Globus pallidus (tissue), 1 donor: ENCODE measurements at regions not wholly inside any gene's neighbourhood (a gene's known extent, or its start where the extent isn't known, plus 50 kb on each side); places are given as distances from the start of the nearest gene placed in this dataset.
"Not testable (repeated sequence)": the region's sequence is repeated elsewhere in the genome, so short reads cannot be mapped to it uniquely, and the experiment has no call there.

Experiments used
- DNase-seq: peaks from one replicate; pipeline ENCODE4 v3.0.0-alpha.2; 2015; ENCODE audit warnings: low spot score

GRCh38 chr5:63124266-63124665, 545.6 kb downstream of the LRRC70 start:
- DNase-seq = no peak

DNA sequence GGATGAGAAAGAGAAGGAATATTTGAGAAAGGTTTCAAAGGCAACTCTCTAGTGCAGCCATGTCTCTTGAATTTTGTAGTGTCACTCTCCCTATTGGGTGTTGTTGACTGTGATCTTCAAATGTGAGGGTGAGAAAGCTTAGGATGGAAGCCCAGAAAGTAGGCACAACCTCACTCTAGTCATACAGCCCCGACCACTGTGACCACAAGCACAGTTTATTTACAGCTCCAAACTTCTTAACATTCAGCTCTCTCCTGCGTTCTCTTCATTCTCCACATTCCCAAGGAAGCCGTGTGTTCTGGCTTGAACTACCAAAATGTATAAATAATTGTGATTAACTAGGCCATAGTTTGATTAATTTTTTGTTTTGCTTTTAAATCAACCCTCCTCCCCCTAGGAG, 542.9 kb downstream of the LRRC70 start:
- no peak for DNase-seq

DNA sequence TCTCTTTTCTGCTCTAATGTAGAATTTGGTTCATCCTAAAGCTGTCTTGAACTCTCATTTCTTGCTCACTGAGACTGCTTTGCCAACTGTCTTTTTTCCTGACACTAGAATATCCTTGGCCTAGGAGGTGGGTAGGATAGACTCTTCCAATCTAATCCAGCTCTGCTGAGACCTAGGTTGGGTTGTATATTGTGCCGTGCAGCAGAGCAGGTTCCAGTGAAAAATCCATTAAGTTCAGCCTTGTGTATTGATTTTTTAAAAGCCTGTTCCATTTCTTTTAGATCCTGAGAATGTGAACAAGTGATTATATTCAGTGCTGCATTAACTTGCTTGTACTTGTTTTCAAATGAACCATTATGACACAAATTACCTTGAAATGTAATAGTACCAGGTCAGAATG, 539.6 kb downstream of the LRRC70 start:
- no peak for DNase-seq

- no peak for DNase-seq
These were observed 533.3 kb downstream of the LRRC70 start for GRCh38 chr5:63111891-63112290.

GRCh38 chr5:63101870-63102269, 523.3 kb downstream of the LRRC70 start:
- DNase-seq = no peak

GRCh38 chr5:63097286-63097685, 518.7 kb downstream of the LRRC70 start:
- DNase-seq = no peak

DNA sequence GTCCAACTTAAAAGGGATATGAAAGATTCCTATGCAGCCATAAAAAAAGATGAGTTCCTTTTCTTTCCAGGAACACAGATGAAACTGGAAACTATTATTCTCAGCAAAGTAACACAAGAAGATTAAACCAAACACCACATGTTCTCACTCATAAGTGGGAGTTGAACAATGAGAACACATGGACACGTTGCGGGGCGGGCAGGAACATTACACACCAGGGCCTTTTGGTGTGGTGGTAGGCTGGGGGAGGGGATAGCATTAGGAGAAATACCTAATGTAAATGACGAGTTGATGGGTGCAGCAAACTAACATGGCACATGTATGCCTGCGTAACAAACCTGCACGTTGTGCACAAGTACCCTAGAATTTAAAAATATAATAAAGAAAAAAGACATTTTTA, 516.1 kb downstream of the LRRC70 start:
- DNase-seq = no peak

DNA sequence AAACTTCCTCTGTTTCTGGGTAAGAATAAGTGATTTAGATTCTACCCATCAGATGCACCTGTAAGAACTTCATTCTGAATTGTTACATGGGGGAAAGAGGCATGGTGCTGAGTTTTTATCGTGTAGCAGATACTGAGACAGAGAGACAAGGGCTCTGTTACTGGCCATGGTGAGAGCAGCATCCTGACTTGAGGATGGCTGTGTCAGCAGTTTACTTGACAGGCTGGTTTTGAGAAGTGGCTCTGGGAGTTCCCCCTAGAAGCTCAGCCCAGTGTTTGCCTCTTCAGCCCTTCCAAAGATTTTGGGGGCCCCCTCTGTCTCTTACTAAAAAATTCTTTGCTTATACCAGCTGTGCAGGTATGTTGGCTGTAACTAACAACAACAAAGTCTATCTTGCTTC, 510.5 kb downstream of the LRRC70 start:
- DNase-seq = peak; percentile 18

DNA sequence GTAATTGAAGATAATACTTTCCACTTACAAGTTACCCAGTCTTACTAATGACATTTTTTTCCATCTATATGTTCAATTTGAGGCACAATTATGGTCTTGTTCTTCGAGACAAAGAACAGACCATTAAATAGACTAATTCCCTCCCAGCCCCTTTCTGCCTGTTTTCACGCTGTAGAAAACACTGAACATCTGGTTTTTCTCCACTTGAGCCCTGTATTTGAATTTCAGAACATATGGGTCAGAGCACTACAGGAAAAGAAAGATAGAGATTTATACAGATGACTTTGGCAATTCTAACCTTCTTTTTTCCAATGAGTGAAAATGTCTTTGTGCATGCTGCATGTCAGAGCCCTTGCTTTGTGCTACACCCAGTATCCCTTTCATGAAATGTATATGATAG, 506.9 kb downstream of the LRRC70 start:
- DNase-seq = no peak

DNA sequence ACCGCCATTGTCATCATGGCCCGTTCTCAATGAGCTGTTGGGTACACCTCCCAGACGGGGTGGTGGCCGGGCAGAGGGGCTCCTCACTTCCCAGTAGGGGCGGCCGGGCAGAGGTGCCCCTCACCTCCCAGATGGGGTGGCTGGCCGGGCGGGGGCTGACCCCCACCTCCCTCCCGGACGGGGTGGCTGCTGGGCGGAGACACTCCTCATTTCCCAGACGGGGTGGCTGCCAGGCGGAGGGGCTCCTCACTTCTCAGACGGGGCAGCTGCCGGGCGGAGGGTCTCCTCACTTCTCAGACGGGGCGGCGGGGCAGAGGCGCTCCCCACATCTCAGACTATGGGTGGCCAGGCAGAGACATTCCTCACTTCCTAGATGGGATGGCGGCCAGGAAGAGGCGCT, 505.1 kb downstream of the LRRC70 start:
- DNase-seq = not testable (repeated sequence)

DNA sequence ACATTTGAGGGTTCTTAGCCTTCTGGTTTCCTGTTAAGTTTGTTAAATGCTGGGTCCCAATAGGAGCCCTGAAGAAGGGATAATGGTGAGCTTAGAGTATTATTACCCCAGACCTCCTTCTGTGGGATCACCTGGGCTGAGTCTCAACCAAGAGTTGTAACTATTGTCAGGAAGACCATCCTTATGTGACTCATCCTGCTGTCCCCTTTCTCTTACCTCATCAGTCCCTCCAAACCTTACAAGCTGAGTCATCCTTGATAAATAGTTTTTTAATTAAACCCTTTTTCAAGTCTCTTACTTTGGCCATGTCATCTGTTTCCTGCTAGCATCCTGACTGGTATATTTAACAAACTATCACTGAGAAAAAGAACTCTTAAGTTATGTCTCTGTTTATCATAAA, 502.8 kb downstream of the LRRC70 start:
- no peak for DNase-seq

DNA sequence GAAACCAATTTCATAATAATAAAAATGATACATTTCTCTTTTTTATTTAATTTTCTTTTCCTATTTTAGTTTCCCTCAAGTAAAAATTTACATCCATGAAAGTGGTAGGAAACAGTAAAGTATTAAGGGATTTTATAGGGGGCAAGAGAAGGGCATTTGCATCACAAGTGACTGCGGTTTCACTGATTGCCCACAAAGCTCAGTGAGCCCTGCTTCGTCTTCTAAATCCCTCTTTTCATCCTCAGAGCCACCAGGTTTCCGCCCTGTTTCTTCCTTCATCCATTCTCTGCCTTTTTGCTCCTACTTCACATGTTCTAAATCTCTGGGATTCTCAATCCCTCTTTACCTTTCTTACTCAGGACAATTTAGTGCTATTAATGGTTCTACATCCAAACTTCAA, 491.4 kb downstream of the LRRC70 start:
- no peak for DNase-seq

DNA sequence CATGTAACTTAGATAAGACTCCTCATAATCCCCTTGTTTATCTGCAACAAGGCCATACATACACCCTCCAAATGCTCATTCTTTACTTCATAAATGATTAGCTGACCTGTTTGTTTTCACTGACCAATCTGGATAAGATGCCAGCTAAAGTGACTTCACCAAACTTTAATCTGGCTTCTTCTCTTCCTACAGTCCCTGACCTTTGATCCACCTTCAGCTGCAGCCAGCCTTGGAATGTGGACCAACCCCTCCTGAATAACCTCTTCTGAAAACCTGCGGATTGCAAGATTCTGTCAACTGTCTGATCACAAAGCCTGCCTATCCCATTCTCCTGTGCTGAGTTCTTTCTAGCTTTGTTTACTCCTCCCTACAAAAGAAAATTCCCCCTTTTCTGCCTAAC, 476.8 kb downstream of the LRRC70 start:
- DNase-seq = no peak

DNA sequence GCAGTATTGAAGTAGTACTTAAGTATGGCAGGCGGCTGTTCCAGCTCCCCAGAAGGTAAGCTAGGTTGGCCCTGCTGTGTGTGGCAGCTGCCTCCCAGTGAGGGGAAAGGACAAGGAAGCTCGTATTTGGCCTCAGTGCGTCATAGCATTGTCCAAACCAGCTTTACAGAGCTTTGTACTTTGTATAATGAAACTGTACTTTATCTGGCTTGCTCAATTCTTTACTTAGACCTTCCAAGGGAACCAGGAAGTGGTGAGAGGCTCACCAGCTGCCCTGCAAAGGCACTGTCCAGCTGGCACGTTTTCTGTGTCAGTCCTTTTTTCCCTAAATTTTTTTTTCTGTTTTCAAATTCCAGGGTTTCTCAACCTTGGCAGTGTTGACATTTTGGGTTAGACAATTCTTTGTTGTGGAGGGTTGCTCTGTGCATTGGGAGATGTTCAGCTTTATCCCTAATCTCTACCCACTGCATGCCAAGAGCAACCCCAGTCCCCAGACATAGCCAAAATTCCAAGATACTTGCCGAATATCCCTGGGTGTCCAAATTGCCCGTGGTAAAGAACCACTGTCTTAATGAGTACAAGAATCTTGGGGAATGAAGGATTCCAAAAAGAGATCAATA, 474.5 kb downstream of the LRRC70 start:
- DNase-seq = no peak

DNA sequence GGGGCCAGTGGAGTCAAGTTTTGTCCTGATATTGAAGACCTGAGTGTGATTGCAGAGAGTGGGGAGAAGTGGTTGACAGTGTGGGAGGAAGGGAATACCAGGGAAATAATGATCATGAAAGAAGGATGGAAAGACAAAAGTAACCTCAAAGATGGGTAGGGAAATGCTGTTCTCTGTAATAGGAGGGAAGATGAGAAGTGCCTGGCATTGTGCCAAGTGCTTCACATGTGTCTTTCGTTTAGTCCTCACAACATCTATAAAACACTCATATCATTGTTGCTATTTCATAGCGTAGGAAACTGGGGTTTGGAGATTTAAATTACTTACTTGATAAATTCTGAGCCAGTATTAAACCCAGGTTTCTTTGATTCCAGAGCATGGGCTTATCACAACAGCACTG, 472.3 kb downstream of the LRRC70 start:
- no peak for DNase-seq

- DNase-seq = no peak
These were observed 471.3 kb downstream of the LRRC70 start for GRCh38 chr5:63049935-63050334.

DNA sequence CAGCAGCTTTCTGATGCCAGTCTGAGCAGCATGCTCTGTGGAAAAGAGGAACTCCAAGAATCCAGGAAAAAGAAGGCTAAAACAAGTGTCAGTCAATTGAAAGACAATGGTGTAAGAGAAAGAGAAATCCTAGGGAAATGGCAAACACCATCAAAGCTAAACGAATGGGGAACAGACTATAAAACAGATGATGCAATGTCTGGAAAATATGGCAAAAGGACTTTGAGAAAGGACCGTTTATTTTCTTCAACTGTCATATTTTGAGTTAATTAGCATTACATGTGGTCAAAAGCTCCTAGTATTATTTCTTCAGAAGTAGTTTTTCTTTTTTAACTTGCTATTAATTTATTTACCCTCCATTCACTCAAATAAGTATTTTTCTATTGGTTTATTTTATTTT, 465.2 kb downstream of the LRRC70 start:
- no peak for DNase-seq

DNA sequence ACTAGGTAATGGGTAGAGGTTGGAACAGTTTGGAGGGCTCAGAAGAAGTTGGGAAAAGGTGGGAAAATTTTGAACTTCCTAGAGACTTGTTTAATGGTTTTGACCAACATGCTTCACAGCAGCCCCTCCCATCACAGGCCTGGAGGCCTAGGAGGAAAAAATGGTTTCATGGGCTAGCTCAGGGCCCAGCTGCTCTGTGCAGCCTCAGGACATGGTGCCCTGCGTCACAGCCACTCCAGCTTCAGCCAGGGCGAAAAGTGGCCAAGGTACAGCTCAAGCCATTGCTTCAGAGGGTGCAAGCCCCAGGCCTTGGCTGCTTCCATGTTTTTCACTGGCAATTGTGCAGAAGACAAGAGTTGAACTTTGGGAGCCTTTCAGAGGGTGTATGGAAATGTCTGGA, 453.7 kb downstream of the LRRC70 start:
- DNase-seq = no peak

- no peak for DNase-seq
These were observed 451.3 kb downstream of the LRRC70 start for GRCh38 chr5:63029891-63030290.

DNA sequence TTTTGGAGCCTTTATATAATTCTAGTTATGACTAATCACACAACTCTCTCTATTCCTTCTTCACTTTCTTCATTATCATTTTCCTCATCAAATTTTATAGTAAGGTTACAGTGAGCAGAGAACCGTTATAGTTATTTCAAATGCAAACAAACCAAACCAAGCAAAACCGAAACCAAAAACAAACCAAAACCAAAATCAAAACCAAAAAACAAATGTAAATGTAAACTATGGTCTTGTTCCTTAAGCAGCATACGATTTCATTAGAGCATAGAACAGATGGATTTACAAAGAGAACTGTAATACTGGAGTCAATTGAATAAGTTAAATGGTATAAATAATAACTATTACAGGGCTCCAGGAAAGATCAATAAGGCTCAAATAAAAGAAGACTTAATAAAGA, 447.1 kb downstream of the LRRC70 start:
- DNase-seq = no peak

DNA sequence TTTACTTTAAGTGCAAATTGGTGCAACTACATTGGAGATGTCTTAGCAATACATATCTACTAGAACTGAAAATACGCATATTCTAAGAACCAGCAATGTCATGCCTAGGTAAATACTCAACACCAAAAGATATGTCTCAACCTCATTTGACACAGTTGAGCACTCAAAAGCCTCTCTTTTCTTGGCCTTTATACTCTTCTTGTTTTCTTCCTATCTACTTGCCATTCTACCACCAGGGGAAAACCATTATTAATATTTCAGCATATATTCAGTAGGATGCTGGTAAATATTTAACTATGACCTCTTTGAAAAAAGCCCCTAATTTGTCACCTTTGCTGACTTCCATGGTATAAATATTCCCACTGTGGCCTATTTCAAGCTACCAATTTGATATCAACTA, 443.8 kb downstream of the LRRC70 start:
- DNase-seq = no peak

DNA sequence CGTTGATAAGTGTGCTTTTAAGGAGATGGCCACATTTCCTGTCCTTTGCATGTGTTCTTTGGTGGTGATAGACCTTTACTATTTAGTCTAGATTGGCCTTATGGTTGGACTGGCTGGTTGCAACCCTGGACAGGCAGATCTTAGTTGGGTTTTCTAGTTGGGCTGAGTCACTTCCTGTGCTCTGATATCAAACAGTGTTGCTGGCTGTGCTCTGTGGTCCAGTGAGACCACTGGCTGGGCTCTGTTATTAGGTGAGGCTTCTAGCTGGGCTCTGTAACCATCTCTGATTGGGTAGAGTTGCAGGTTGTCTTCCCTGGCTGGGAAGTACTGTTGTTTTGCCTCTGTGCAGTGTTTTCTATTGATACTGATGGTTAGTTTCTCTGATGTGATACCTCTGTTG, 432.5 kb downstream of the LRRC70 start:
- DNase-seq = no peak

GRCh38 chr5:63008195-63008594, 429.6 kb downstream of the LRRC70 start:
- no peak for DNase-seq

- DNase-seq = not testable (repeated sequence)
These were observed 416.2 kb downstream of the LRRC70 start for GRCh38 chr5:62994842-62995241.

- DNase-seq = no peak
These were observed 407.1 kb downstream of the LRRC70 start for GRCh38 chr5:62985749-62986148.
